MCF 10A (cell line): ENCODE measurements at regions not wholly inside any gene's neighbourhood (a gene's known extent, or its start where the extent isn't known, plus 50 kb on each side); places are given as distances from the start of the nearest gene placed in this dataset.

Experiments
- BruUV-seq: library from RNA; stranded (reverse); fragments of 400-500 nt; replicated peaks from 2 replicates; lab custom pipeline; 2021; lab: Mats Ljungman, UMichigan
- CTCF ChIA-PET: fragments of 300-600 bp; sonication (Branson Sonifier 250); formaldehyde crosslinking; extraction: SDS; loops from one replicate; lab custom pipeline; 2021; ENCODE audit warnings: antibody characterized with exemption, inconsistent platforms; lab: Yijun Ruan, JAX
- POLR2A ChIA-PET: fragments of 300-600, 350-650 bp; sonication (Branson Sonifier 250); formaldehyde crosslinking; extraction: SDS; loops from one replicate; lab custom pipeline; 2020; ENCODE audit warnings: antibody characterized with exemption, inconsistent platforms; lab: Yijun Ruan, JAX
- DNase-seq: peaks from one replicate; pipeline ENCODE4 v3.0.0-alpha.2; 2018; ENCODE audit not compliant: unreplicated experiment
- H3K27ac Mint-ChIP-seq: one replicate; pipeline ENCODE4 v1.8.0; 2022; ENCODE audit warnings: mild to moderate bottlenecking, low read depth, mixed read lengths; ENCODE audit not compliant: unreplicated experiment
- H3K27me3 Mint-ChIP-seq: one replicate; pipeline ENCODE4 v1.8.0; 2022; ENCODE audit warnings: mixed read lengths; ENCODE audit not compliant: insufficient read depth, unreplicated experiment
- H3K36me3 Mint-ChIP-seq: one replicate; pipeline ENCODE4 v1.8.0; 2022; ENCODE audit warnings: mild to moderate bottlenecking, moderate library complexity, mixed read lengths; ENCODE audit not compliant: insufficient read depth, unreplicated experiment
- H3K4me1 Mint-ChIP-seq: one replicate; pipeline ENCODE4 v1.8.0; 2022; ENCODE audit warnings: mixed read lengths; ENCODE audit not compliant: insufficient read depth, unreplicated experiment
- H3K4me3 Mint-ChIP-seq: one replicate; pipeline ENCODE4 v1.8.0; 2022; ENCODE audit warnings: mild to moderate bottlenecking, moderate library complexity, mixed read lengths; ENCODE audit not compliant: unreplicated experiment
- H3K9me3 Mint-ChIP-seq: one replicate; pipeline ENCODE4 v1.8.0; 2022; ENCODE audit warnings: mixed read lengths; ENCODE audit not compliant: unreplicated experiment
- intact Hi-C: fragments of 100-400 bp; cut with micrococcal nuclease; formaldehyde crosslinking; loops from 2 replicates; pipeline ENCODE4 v1.14.1; 2022
- TF ChIP-seq, protein P1 (sequence below): fragments of 200-600 bp; IDR thresholded peaks from one replicate; pipeline ENCODE4 v1.8.0; 2022; ENCODE audit warnings: antibody characterized with exemption, mild to moderate bottlenecking; ENCODE audit not compliant: unreplicated experiment

DNA sequence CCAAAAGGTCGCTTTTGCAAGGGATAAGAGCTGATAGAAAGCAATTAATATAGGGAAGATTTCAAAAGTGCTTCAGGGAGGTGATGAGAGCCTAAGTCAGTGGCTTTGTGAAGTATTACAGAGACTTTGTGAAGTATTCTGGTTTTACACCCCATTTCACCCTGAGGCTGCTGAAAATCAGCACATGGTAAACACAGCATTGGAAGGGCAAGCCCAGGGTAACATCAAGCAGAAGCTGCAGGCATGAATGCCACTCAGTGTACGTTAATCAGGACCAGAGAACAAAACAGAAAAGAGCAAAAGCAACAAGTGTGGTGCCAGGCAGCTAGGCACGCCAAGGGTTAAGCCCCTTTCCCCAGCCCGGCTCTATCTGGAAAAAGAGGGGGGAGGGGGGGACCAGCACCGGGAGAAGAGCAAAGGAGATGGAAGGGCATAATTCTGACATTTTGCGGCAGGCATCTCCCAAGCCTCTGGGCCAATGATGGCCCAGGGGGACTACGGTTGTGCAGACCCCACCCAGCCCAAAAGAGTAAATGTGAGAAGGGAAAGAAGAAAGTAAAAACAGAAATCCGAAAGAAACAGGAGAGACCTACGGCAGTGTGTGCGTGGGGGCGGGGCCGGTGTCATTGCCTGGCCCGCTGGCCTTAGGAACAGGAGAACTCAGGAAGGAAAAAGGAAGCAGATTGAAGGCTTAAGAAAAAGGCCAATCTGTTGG lies 58.9 kb downstream of the DHRS2 start:
- no peak overlapping the region for H3K4me3 Mint-ChIP-seq
- no TSS peak for BruUV-seq

DNA sequence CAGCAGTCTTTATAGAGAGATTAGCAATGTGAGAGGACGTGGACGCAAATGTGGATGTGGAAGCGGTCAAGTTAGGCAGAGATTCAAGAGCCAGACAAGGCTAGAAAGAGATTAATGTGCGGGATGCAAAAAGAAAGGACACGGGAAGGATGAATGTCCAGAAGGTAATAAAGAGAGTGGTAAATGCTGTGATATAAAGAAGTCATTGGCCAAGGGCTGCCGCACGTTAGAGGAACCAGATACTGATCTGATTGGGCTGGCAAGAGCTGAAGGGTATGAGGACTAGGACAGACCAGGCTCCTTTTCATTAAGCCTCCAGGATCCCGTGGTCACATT lies 59.5 kb downstream of the DHRS2 start:
- intact Hi-C loops, result no loop called here

More for the DNA sequence above, 58.9 kb downstream of the DHRS2 start:
- Mint-ChIP-seq H3K36me3 (no peaks in the 10 kb centered on the region), H3K4me1 (no peaks in the 10 kb centered on the region), H3K9me3 (no peaks in the 10 kb centered on the region), H3K27ac (no peak overlapping the region), H3K27me3 (no peaks in the 10 kb centered on the region)
- TF ChIP-seq, protein P1, sequence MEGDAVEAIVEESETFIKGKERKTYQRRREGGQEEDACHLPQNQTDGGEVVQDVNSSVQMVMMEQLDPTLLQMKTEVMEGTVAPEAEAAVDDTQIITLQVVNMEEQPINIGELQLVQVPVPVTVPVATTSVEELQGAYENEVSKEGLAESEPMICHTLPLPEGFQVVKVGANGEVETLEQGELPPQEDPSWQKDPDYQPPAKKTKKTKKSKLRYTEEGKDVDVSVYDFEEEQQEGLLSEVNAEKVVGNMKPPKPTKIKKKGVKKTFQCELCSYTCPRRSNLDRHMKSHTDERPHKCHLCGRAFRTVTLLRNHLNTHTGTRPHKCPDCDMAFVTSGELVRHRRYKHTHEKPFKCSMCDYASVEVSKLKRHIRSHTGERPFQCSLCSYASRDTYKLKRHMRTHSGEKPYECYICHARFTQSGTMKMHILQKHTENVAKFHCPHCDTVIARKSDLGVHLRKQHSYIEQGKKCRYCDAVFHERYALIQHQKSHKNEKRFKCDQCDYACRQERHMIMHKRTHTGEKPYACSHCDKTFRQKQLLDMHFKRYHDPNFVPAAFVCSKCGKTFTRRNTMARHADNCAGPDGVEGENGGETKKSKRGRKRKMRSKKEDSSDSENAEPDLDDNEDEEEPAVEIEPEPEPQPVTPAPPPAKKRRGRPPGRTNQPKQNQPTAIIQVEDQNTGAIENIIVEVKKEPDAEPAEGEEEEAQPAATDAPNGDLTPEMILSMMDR, result no peak
- intact Hi-C loops, result no loop called here
- ChIA-PET CTCF (interaction anchor here (0.6 to 1.9 kb wide), 2 partner anchors 63 to 268 kb away, joined by 3 to 13 read pairs; no protein-coding TSS in a partner anchor), POLR2A (no interaction called here)
- no peak for DNase-seq

DNA sequence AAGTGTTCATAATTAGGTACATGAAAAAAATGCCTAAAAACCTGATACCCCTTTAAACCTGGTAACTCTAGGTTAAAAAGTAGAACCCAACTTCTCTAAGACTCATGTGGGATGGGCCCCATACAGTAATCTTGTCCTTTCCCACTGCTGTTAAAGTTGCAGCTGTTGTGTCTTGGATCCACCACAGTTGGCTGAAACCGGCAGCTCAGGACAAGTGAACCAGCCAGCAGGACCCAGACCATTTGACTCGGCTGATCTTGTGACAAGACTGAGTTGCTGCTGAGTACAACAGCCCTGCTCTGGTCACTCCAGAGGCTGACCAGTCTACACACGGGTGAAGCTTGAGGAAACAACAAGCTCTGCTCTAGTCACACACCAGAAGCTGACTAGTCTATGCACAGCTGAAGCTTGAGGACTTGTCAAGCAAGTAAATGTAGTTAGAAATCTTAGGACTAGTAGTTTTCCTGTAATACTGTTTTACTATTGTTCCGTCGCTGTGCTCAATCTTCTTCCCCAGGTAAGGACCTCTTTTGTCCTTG lies 60.6 kb downstream of the DHRS2 start:
- Mint-ChIP-seq H3K27me3 (no peaks in the 10 kb centered on the region), H3K27ac (no peak overlapping the region), H3K9me3 (no peaks in the 10 kb centered on the region), H3K4me3 (no peak overlapping the region), H3K4me1 (no peaks in the 10 kb centered on the region), H3K36me3 (no peaks in the 10 kb centered on the region)
- no peak for DNase-seq
- CTCF ChIA-PET, result no interaction called here
- TF ChIP-seq, protein P1, result no peak
- BruUV-seq, result no TSS peak
- intact Hi-C loops, result no loop called here
- POLR2A ChIA-PET, result no interaction called here

More for the DNA sequence above, 59.5 kb downstream of the DHRS2 start:
- Mint-ChIP-seq H3K27me3 (no peaks in the 10 kb centered on the region), H3K9me3 (no peaks in the 10 kb centered on the region), H3K27ac (no peak overlapping the region), H3K36me3 (no peaks in the 10 kb centered on the region), H3K4me1 (no peaks in the 10 kb centered on the region), H3K4me3 (no peak overlapping the region)
- CTCF ChIA-PET, result interaction anchor here (0.6 kb wide), 1 partner anchor 267 kb away, joined by 3 read pairs; no protein-coding TSS in a partner anchor
- POLR2A ChIA-PET, result no interaction called here
- no TSS peak for BruUV-seq
- DNase-seq, result no peak
- TF ChIP-seq, protein P1, result no peak

DNA sequence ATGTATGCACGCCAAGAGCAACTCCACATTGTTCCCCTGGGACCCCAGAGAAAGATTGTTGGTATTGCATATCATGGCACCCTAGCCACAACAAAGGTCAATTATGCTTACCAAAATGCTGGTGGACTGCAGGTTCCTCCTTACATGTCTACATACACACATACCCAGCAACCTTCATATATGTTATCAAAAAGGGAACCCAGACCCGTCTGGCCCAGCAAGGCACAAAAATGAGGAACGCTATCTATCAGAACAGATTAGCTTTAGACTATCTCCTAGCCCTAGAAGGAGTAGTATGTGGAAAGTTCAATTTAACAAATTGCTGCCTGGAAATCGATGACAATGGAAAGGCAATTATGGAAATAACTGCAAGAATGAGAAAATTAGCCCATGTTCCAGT lies 61.5 kb downstream of the DHRS2 start:
- BruUV-seq, result no TSS peak
- CTCF ChIA-PET, result no interaction called here

More for the DNA sequence above, 61.5 kb downstream of the DHRS2 start:
- TF ChIP-seq, protein P1, result no peak
- H3K27me3 Mint-ChIP-seq, result no peaks in the 10 kb centered on the region
- no peak overlapping the region for H3K4me3 Mint-ChIP-seq
- POLR2A ChIA-PET, result no interaction called here
- no peak for DNase-seq
- peaks cover 3% of the 10 kb centered on the region for H3K9me3 Mint-ChIP-seq
- intact Hi-C loops, result no loop called here
- H3K36me3 Mint-ChIP-seq, result no peaks in the 10 kb centered on the region
- H3K27ac Mint-ChIP-seq, result no peak overlapping the region
- H3K4me1 Mint-ChIP-seq, result no peaks in the 10 kb centered on the region
